ENCODE measurements at regions not wholly inside any gene's neighbourhood (a gene's known extent, or its start where the extent isn't known, plus 50 kb on each side); places are given as distances from the start of the nearest gene placed in this dataset.

- no peak for TF ChIP-seq CTCF (optimal IDR thresholded peaks at IDR 0.05 in 1 of 3, IDR thresholded peaks at IDR 0.05 in 1 of 3, conservative IDR thresholded peaks at IDR 0.05 in 1 of 3; ENCODE audit: extremely low read depth in 1 of 3, insufficient read depth in 2 of 3, low read length in 3 of 3)
- TF ChIP-seq EZH2 (IDR thresholded peaks at IDR 0.05; ENCODE audit: low read length), result no peak
- DNase-seq (ENCODE audit: low read depth, low spot score) (no peak), FAIRE-seq (no peak)
- no peaks in the 10 kb centered on the region for H3K4me1 ChIP-seq (ENCODE audit: control insufficient read depth, extremely low read depth, insufficient read depth, low read length)
- no peaks in the 10 kb centered on the region for H3K27me3 ChIP-seq (ENCODE audit: control insufficient read depth, extremely low read depth, insufficient read depth, low read length)
- H3K36me3 ChIP-seq (ENCODE audit: control insufficient read depth in 2 of 2, extremely low read depth in 1 of 2, insufficient read depth in 2 of 2, low read length in 2 of 2), result no peaks in the 10 kb centered on the region
- no peaks in the 10 kb centered on the region for H3K9me1 ChIP-seq (ENCODE audit: control insufficient read depth, extremely low read depth, insufficient read depth, low read length)
- H3K27ac ChIP-seq (ENCODE audit: control insufficient read depth, insufficient read depth, low read length), result no peak overlapping the region
- no peak overlapping the region for H3K9ac ChIP-seq (ENCODE audit: control insufficient read depth, extremely low read depth, insufficient read depth, low read length)
- no peaks in the 10 kb centered on the region for H4K20me1 ChIP-seq (ENCODE audit: control insufficient read depth, extremely low read depth, insufficient read depth, low read length)
- no peak overlapping the region for H3K4me3 ChIP-seq (ENCODE audit: control insufficient read depth in 2 of 3, extremely low read depth in 1 of 3, insufficient read depth in 2 of 3, low read depth in 1 of 3, low read length in 3 of 3)
- H3K9me3 ChIP-seq (ENCODE audit: control insufficient read depth, low read depth, low read length), result no peaks in the 10 kb centered on the region
- dilution Hi-C loops (cut with MboI; ENCODE audit: extremely low pct_ligation_motif_present, low sequenced_read_pairs), result no loop called here
- H2AFZ ChIP-seq (ENCODE audit: control insufficient read depth, low read length), result no peak overlapping the region
- H3K4me2 ChIP-seq (ENCODE audit: control insufficient read depth, extremely low read depth, insufficient read depth, low read depth, low read length), result no peak overlapping the region
- H3K79me2 ChIP-seq (ENCODE audit: control insufficient read depth, insufficient read depth, low read length), result no peaks in the 10 kb centered on the region
These were observed 529.1 kb upstream of the PCDH10 start for GRCh38 chr4:132619968-132620367.

GRCh38 chr4:132642016-132642817 is 506.9 kb upstream of the PCDH10 start:
- H3K9me1 ChIP-seq (ENCODE audit: control insufficient read depth, extremely low read depth, insufficient read depth, low read length), result no peaks in the 10 kb centered on the region
- no peaks in the 10 kb centered on the region for H4K20me1 ChIP-seq (ENCODE audit: control insufficient read depth, extremely low read depth, insufficient read depth, low read length)
- H3K9me3 ChIP-seq (ENCODE audit: control insufficient read depth, low read depth, low read length), result no peaks in the 10 kb centered on the region
- DNase-seq (ENCODE audit: low read depth, low spot score) (no peak), FAIRE-seq (no peak)
- H3K4me2 ChIP-seq (ENCODE audit: control insufficient read depth, extremely low read depth, insufficient read depth, low read depth, low read length), result no peak overlapping the region
- H3K4me3 ChIP-seq (ENCODE audit: control insufficient read depth in 2 of 3, extremely low read depth in 1 of 3, insufficient read depth in 2 of 3, low read depth in 1 of 3, low read length in 3 of 3), result no peak overlapping the region
- H3K4me1 ChIP-seq (ENCODE audit: control insufficient read depth, extremely low read depth, insufficient read depth, low read length), result no peaks in the 10 kb centered on the region
- no peak overlapping the region for H3K27ac ChIP-seq (ENCODE audit: control insufficient read depth, insufficient read depth, low read length)
- H3K27me3 ChIP-seq (ENCODE audit: control insufficient read depth, extremely low read depth, insufficient read depth, low read length), result no peaks in the 10 kb centered on the region
- H3K79me2 ChIP-seq (ENCODE audit: control insufficient read depth, insufficient read depth, low read length), result no peaks in the 10 kb centered on the region
- H3K9ac ChIP-seq (ENCODE audit: control insufficient read depth, extremely low read depth, insufficient read depth, low read length), result no peak overlapping the region
- dilution Hi-C loops (cut with MboI; ENCODE audit: extremely low pct_ligation_motif_present, low sequenced_read_pairs), result no loop called here
- TF ChIP-seq CTCF (optimal IDR thresholded peaks at IDR 0.05 in 1 of 3, IDR thresholded peaks at IDR 0.05 in 1 of 3, conservative IDR thresholded peaks at IDR 0.05 in 1 of 3; ENCODE audit: extremely low read depth in 1 of 3, insufficient read depth in 2 of 3, low read length in 3 of 3) (peak; percentile 66 to 80 (median 72)), EZH2 (IDR thresholded peaks at IDR 0.05; ENCODE audit: low read length) (no peak)
- no peak overlapping the region for H2AFZ ChIP-seq (ENCODE audit: control insufficient read depth, low read length)
- no peaks in the 10 kb centered on the region for H3K36me3 ChIP-seq (ENCODE audit: control insufficient read depth in 2 of 2, extremely low read depth in 1 of 2, insufficient read depth in 2 of 2, low read length in 2 of 2)
